Lung (tissue), 11 donors: ENCODE measurements at regions not wholly inside any gene's neighbourhood (a gene's known extent, or its start where the extent isn't known, plus 50 kb on each side); places are given as distances from the start of the nearest gene placed in this dataset.

Experiments
- ATAC-seq: fragments of 200-7000 bp; cut with Tn5 transposase; one replicate; pipeline ENCODE4 v1.9.1; 2020; ENCODE audit warnings: moderate number of reproducible peaks; ENCODE audit not compliant: insufficient read depth, low FRiP score
- DNase-seq, 3 donors: peaks; one replicate each; pipeline ENCODE4 v3.0.0-alpha.2; 2013 to 2017
- H3K27ac ChIP-seq, 2 donors: one replicate each; pipeline ENCODE4 v1.5.1; 2013; ENCODE audit warnings: mild to moderate bottlenecking in 2 of 2, moderate library complexity in 2 of 2, control low read depth in 1 of 2, inconsistent platforms in 1 of 2, low read depth in 1 of 2, low read length in 1 of 2
- H3K27me3 ChIP-seq, 3 donors: one replicate each; pipeline ENCODE4 v1.5.1; 2013; ENCODE audit warnings: low read length in 2 of 3; ENCODE audit not compliant: control insufficient read depth in 3 of 3, insufficient read depth in 3 of 3
- H3K36me3 ChIP-seq, 4 donors: one replicate each; pipeline ENCODE4 v1.5.1; 2013; ENCODE audit warnings: low read length in 4 of 4, mild to moderate bottlenecking in 1 of 4, moderate library complexity in 1 of 4; ENCODE audit not compliant: control insufficient read depth in 4 of 4, insufficient read depth in 4 of 4
- H3K4me1 ChIP-seq, 5 donors: one replicate each; pipeline ENCODE4 v1.5.1; 2013; ENCODE audit warnings: low read length in 5 of 5, mild to moderate bottlenecking in 2 of 5, moderate library complexity in 1 of 5; ENCODE audit not compliant: control insufficient read depth in 5 of 5, insufficient read depth in 5 of 5
- H3K4me3 ChIP-seq: one replicate; pipeline ENCODE4 v1.5.1; 2013; ENCODE audit warnings: mild to moderate bottlenecking, control low read depth, moderate library complexity
- H3K9ac ChIP-seq, 2 donors: one replicate each; pipeline ENCODE4 v1.5.1; 2013; ENCODE audit warnings: low read length in 2 of 2, control low read depth in 1 of 2; ENCODE audit not compliant: insufficient read depth in 1 of 2
- H3K9me3 ChIP-seq, 4 donors: one replicate each; pipeline ENCODE4 v1.5.1; 2013; ENCODE audit warnings: low read length in 3 of 4, mild to moderate bottlenecking in 1 of 4, moderate library complexity in 1 of 4; ENCODE audit not compliant: control insufficient read depth in 4 of 4, insufficient read depth in 3 of 4
- WGBS, 2 donors: extraction: QIAGEN DNeasy Blood & Tissue Kit; methylation state at CpG; one replicate each; pipeline ENCODE4 v1.1.7; 2013; 5-methylcytosine and 5-hydroxymethylcytosine counted together
- TF ChIP-seq, protein P1 (sequence below): IDR thresholded peaks from 2 replicates; pipeline ENCODE4 v1.5.1; 2012; ENCODE audit warnings: mild to moderate bottlenecking; ENCODE audit errors: control extremely low read depth, extremely low read depth
- donor health status: control.
- donor health status: control.
- donor health status: Bipolar disorder and iron deficiency.
- donor health status: healthy.
- donor health status: DM: yes; HTN: yes; CAD: no.

DNA sequence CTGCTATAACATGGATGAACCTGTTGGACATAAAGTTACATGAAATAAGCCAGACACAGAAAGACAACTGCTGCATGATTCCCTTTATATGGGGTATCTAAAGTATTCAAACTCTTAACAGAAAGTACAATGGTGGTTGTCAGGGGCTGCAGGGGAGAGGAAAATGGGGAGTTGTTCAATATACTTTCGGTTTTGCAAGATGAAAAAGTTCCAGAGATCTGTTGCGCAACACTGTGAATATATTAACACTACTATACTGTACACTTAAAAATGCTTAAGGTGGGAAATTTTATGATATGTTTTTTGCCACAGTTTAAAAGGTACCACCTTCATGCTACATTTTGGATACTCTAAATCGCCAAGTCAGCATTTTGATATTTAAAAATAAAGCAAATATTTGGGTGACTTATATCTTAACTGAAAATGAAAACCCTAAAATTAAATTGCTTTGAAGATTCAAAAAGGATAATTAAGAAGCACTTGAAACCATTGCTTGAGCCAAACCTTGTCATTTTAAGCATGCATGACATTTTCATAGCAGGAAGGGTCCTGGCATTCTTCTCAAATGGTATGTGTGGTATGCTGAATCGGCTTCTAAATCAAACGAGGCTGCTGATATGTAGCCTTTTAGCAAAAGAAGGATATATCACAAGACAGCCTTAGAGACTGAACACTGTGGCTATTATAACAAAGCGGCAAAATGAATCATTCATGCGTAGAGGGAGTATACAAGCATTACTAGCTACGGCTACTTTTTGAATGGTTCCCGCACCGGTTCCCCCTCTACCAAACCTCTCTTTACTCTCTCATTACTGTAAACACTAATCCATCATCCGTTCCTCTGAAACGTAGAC lies 607.1 kb upstream of the DIPK2B start:
- H3K4me1 ChIP-seq = peaks cover 0 to 6% (median 0%) of the 10 kb centered on the region in 5 donors
- H3K9me3 ChIP-seq = peaks cover 0 to 2% (median 0%) of the 10 kb centered on the region in 4 donors
- ATAC-seq (no peak), DNase-seq (peak in 2 of 3 donors; percentile 48 to 61)
- peak overlapping the region in 1 of 2 donors; percentile 21 for H3K27ac ChIP-seq
- 44 to 47% methylated on average over 12 of the region's 12 CpGs for WGBS, 2 donors
- no peaks in the 10 kb centered on the region for H3K36me3 ChIP-seq
- TF ChIP-seq, protein P1, sequence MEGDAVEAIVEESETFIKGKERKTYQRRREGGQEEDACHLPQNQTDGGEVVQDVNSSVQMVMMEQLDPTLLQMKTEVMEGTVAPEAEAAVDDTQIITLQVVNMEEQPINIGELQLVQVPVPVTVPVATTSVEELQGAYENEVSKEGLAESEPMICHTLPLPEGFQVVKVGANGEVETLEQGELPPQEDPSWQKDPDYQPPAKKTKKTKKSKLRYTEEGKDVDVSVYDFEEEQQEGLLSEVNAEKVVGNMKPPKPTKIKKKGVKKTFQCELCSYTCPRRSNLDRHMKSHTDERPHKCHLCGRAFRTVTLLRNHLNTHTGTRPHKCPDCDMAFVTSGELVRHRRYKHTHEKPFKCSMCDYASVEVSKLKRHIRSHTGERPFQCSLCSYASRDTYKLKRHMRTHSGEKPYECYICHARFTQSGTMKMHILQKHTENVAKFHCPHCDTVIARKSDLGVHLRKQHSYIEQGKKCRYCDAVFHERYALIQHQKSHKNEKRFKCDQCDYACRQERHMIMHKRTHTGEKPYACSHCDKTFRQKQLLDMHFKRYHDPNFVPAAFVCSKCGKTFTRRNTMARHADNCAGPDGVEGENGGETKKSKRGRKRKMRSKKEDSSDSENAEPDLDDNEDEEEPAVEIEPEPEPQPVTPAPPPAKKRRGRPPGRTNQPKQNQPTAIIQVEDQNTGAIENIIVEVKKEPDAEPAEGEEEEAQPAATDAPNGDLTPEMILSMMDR = no peak
- H3K27me3 ChIP-seq = peaks cover 0 to 6% (median 0%) of the 10 kb centered on the region in 3 donors
- H3K4me3 ChIP-seq = no peak overlapping the region
- H3K9ac ChIP-seq = peak overlapping the region in 1 of 2 donors; percentile 48

DNA sequence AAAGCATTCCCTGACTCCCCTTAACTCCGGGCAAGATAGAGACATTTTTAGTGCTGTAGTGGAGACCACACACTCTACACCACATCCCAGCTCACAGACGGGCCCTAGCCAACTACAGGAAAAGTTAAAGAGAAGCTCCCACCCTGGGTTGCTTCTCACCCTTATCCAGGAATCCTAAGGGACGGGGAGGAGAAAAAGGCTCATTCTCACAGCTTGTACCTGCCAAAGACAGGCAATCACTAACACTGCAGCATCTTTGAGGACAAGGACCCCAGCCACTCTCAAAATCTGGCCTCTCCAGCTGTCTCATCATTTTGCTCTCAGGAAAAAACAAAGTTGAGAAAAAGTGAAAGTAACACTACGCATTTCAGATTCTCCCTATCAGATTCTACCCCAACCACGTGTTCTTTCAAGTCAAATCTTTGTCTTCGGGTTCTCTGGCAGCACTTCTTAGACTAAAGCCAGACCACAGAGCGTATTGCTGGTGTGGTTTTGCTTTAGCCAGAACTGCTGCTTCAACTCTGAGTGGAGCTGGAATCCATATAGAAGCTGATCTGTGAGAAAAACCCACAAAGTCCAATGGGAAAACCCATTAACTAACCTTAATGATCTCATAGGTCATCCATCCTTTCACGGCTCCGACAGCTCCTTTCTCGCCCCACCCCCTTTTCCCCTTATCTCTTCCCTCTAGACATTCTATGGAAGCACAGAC lies 605.9 kb upstream of the DIPK2B start:
- H3K9ac ChIP-seq = peak overlapping the region in 1 of 2 donors; percentile 34
- H3K27ac ChIP-seq = peak overlapping the region in 1 of 2 donors; percentile 66
- DNase-seq = peak in 2 of 3 donors; percentile 59 to 64
- H3K27me3 ChIP-seq = peaks cover 0 to 9% (median 3%) of the 10 kb centered on the region in 3 donors
- peaks cover 0 to 6% (median 0%) of the 10 kb centered on the region in 5 donors for H3K4me1 ChIP-seq
- no peaks in the 10 kb centered on the region for H3K36me3 ChIP-seq
- 20 to 40% methylated on average over 10 of the region's 10 CpGs for WGBS, 2 donors
- TF ChIP-seq, protein P1 = no peak
- H3K4me3 ChIP-seq = no peak overlapping the region
- peaks cover 0 to 2% (median 0%) of the 10 kb centered on the region in 4 donors for H3K9me3 ChIP-seq
- peak; percentile 43 for ATAC-seq

DNA sequence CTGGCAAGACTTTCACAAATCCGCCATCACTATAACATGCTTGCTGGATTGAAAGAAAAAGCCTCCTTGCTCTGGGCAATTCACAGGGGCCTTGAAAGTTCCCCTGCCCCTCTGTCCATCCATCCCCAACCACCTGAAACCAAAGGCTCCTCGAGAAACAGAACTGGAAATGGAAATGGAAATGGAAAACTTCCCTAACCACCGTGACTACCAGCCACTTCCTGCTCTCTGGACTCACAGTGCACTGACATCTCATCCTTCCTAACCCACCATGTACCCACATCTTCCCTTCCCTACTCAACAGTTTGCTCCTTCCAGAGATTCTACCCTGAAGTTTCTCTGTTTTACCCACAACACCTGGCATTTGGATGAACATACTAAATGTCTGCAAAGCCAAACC lies 603.6 kb upstream of the DIPK2B start:
- H3K4me1 ChIP-seq = peaks cover 0 to 6% (median 0%) of the 10 kb centered on the region in 5 donors
- ATAC-seq (no peak), DNase-seq (no peak)
- TF ChIP-seq, protein P1 = no peak
- H3K4me3 ChIP-seq = no peak overlapping the region
- H3K36me3 ChIP-seq = no peaks in the 10 kb centered on the region
- H3K9ac ChIP-seq = no peak overlapping the region
- H3K9me3 ChIP-seq = peaks cover 0 to 2% (median 0%) of the 10 kb centered on the region in 4 donors
- WGBS, 2 donors = 46 to 61% methylated on average over 3 of the region's 3 CpGs
- H3K27me3 ChIP-seq = peaks cover 0 to 6% (median 3%) of the 10 kb centered on the region in 3 donors
- no peak overlapping the region for H3K27ac ChIP-seq
